Hindlimb muscle (tissue), 1 donor: ENCODE measurements at regions not wholly inside any gene's neighbourhood (a gene's known extent, or its start where the extent isn't known, plus 50 kb on each side); places are given as distances from the start of the nearest gene placed in this dataset.
A peak's percentile ranks its signal among the peaks of the same experiment; 100 is the strongest.
"Not testable (repeated sequence)": the region's sequence is repeated elsewhere in the genome, so short reads cannot be mapped to it uniquely, and the experiment has no call there.

Experiments
- DNase-seq: peaks from one replicate; pipeline ENCODE4 v3.0.0-alpha.2; 2013

DNA sequence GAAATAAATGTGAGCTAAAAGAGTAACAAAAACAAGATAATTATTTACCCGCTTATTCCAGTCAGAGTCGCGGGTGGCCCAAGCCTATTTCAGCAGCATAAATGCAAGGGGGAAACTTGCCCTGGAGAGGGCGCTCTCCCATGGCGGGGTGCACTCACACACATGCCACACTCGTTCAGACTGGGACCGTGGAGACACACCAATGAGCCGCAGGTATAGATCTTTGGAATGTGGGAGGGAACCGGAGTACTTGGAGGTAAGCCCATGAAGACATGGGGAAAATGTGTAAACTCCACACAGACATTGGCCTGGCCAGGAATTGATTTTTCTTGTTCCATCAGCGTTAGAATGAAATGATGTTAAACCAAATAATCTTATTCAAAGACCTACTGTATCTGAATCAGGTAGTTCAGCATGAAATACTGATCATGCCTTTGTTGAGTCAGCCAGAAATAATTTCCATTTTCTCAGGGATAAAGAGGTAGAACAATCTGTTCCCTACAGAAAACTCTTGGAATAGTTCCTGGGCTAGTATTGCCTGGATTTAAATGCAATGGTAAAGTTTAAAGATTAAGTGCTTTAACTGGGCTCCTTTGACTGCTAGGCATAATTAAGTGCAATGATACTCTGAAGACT, 191.5 kb downstream of the MCHR2 start:
- no peak for DNase-seq

DNA sequence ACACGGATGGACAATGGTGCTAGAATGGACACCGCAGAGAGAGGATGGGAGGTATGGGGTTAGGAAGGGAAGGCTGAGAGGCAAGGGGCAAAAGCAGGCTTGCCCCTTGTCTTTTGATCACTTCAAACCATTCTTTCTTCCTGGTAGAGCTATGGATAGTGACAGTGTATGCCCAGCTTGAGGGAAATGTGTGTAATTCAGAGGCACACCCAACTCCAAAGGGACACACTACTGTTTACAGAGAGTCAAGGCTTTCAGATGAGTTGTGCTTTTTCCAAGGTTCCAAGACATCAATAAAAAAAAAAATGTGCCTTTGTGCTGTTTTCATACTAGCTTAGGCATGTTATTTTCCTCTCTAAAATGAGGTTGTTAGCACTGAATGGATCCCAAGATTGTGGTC, 185.0 kb downstream of the MCHR2 start:
- no peak for DNase-seq

GRCh38 chr6:99810295-99810694, 183.7 kb downstream of the MCHR2 start:
- DNase-seq: no peak

GRCh38 chr6:99810942-99811620, 182.9 kb downstream of the MCHR2 start:
- DNase-seq: no peak

- DNase-seq: no peak
Observed at GRCh38 chr6:99811636-99812035, 182.4 kb downstream of the MCHR2 start.

DNA sequence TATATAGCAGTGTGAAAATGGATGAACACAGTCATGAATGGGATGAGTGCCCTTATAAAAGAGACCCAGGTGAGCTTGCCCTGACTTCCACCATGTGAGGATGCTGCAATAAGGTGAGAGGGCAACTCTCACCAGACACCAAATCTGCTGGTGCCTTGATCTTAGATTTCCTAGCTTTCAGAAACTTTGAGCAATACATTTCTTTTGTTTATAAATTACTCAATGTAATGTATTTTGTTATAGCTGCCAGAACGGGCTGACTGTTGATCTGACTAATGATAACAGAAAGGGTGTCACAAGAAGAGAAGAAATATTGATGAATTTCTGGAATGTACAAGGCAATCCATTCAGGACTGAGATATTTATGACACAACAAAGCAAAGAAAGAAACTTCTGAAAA, 180.5 kb downstream of the MCHR2 start:
- DNase-seq: no peak

DNA sequence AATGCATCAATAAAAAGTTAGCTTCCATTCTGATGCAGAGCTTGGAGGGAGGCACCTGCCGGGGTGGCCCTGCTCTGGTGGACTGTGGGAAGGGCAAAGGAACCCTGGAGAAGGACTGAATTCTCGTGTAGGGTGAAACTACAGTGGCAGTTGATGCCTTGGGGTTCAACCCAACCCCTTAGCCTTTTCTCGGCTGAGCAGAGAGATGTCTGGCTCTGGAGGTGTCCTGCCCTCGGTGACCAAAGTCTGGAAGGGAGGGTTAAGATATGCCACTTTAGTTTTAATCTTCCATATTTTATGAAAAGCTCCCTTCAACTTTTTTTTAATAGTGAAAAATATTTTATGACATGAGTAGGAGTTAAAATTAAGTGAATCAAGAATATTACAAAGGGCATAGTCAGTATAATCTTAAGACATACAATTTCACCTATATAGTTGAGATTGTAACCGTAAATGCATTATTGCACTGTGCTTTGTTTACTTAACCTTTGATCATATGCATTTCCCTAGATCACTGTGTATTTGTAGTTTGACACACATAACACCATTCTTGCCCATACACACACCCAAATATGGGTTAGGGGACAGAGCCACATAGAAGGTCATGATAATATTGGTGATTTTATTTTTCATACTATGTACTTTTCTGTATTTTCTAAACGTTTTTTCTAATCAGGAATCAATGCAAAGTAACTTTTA, 179.6 kb downstream of the MCHR2 start:
- no peak for DNase-seq

DNA sequence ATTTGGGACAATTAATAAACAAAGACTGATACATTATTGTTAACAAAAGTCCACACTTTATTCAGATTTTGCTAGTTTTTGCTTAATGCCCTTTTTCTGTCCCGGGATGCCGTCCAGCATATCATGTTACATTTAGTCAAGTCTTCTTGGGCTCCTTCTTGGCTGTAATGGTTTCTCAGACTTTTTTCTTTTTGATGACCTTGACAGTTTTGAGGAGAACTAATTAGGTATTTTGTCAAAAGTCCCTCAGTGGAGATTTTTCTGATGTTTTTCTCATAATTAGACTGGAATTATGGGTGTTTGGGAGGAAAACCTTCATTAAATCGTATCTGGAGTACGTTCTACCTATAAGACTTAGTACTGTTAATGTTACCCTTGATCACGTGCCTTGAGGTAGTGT, 177.2 kb downstream of the MCHR2 start:
- DNase-seq: no peak

DNA sequence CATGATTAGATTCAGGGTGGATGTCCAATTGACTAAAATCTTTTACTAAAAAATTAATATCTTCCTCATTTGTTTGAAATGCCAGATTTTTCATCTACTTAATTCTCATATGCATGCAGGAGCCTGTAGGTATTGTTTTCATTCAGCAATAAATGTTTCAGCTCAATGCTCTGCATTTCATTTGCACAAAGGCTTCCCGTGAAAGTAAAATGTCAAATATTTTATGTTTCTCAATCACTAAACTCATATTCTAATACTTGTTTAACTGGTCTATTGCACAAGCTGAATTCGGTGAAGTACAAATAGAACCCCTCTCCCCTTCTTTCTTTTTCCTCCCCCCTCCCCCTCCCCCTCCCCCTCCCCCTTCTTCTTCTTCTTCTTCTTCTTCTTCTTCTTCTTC, 175.9 kb downstream of the MCHR2 start:
- no peak for DNase-seq

- DNase-seq: no peak
Observed at GRCh38 chr6:99819853-99820252, 174.2 kb downstream of the MCHR2 start.

- DNase-seq: no peak
Observed at GRCh38 chr6:99821164-99821563, 172.9 kb downstream of the MCHR2 start.

GRCh38 chr6:99822741-99823512, 171.1 kb downstream of the MCHR2 start:
- DNase-seq: peak; percentile 8

DNA sequence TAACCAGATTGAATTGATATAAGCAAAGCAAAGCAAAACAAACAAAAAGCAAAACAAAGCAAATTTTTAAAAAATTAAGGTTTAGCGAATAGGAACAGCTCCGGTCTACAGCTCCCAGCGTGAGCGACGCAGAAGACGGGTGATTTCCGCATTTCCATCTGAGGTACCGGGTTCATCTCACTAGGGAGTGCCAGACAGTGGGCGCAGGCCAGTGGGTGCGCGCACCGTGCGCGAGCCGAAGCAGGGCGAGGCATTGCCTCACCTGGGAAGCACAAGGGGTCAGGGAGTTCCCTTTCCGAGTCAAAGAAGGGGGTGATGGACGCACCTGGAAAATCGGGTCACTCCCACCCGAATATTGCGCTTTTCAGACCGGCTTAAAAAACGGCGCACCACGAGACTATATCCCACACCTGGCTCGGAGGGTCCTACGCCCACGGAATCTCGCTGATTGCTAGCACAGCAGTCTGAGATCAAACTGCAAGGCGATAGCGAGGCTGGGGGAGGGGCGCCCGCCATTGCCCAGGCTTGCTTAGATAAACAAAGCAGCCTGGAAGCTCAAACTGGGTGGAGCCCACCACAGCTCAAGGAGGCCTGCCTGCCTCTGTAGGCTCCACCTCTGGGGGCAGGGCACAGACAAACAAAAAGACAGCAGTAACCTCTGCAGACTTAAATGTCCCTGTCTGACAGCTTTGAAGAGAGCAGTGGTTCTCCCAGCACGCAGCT, 170.3 kb downstream of the MCHR2 start:
- DNase-seq: not testable (repeated sequence)

DNA sequence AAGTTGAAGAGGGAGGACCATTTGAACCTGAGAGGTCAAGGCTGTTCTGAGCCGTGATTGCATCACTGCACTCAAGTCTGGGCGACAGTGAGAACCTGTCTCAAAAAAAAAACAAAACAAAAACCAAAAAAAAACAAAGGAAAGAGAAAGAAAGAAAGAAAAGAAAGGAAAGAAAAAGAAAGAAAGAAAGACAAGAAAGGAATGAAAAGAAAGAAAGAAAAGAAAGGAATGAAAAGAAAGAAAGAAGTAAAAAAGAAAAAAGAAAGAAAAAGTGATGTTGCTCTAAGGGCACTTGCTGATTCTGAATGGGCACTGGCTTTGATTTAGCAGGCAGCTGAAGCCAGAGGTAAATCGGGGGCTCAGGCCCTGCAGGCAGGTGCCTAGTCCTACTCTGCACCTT, 161.0 kb downstream of the MCHR2 start:
- no peak for DNase-seq

GRCh38 chr6:99836471-99836870, 157.6 kb downstream of the MCHR2 start:
- DNase-seq: no peak

- DNase-seq: no peak
Observed at GRCh38 chr6:99838607-99839006, 155.4 kb downstream of the MCHR2 start.

DNA sequence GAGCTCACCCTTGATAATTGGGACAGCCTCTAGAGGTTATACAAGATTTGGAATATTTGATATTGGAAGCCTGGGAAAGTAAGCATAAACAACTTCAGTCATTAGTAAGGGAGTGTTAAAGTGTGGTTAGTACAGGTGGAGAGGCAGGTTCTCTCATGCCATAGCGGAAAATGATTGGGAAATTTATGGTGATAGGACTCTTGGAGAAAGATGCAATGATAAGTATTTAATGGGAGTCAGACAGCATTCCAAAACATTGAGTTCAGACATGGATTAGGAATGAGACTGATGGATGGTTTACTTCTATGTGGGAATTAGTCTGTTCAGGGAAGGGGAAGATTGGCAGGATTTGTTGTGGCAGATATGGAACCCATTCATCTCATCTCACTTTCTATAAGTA, 152.7 kb downstream of the MCHR2 start:
- no peak for DNase-seq

DNA sequence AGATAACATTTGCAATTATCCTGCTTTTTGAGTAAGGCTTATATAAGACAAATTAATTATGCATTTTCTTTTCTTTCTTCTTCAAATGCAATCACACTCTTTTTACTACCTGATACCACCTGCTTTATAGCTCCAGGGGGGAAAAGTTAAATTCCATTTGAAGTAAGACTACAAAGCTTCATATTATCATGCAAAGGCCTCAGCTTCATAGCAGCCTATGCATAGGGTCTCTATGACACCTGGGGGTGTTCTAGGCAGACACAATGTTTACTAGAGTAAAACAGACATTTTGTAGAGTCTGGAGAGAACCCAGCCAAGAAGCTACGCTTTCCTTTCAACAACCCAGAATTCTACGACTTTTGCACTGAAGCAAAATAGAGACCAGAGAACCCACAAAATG, 148.0 kb downstream of the MCHR2 start:
- DNase-seq: no peak

DNA sequence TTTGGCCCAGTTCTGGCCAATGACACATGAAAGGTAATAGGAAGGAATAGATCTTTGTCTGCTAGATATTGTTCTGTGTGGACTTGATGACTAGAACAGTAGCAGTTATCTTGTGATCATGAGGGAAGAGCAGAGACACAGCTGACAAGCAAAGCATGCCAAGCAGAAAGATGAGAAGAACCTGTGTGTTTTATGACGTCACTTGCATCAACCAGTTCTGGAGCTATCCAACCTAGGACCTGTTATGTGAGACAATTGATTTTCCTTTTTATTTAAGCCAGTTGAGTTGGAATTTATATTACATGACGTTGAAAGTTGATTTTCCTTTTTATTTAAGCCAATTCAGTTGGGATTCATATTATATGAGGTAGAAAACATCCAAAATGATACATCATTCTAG, 143.2 kb downstream of the MCHR2 start:
- DNase-seq: no peak

- no peak for DNase-seq
Observed at GRCh38 chr6:99852031-99852430, 142.0 kb downstream of the MCHR2 start.

DNA sequence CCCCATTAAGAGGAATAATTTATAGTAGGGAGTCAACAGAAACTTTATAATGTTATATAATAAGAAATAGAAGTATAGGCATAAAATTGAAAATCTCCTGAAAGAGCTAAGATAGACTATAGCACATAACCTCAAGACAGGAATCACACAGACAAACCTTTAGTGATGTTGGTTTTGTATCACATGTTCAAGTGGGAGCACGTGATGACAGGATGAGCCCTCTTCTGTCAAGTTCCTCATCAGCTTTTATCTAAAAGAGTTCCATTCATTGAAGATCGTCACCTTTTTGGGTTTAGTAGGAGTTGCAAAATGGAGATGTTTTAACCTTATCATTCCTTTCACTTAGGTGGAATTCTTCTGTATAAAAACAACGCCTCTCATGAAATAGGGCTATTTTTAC, 127.0 kb downstream of the MCHR2 start:
- DNase-seq: no peak

DNA sequence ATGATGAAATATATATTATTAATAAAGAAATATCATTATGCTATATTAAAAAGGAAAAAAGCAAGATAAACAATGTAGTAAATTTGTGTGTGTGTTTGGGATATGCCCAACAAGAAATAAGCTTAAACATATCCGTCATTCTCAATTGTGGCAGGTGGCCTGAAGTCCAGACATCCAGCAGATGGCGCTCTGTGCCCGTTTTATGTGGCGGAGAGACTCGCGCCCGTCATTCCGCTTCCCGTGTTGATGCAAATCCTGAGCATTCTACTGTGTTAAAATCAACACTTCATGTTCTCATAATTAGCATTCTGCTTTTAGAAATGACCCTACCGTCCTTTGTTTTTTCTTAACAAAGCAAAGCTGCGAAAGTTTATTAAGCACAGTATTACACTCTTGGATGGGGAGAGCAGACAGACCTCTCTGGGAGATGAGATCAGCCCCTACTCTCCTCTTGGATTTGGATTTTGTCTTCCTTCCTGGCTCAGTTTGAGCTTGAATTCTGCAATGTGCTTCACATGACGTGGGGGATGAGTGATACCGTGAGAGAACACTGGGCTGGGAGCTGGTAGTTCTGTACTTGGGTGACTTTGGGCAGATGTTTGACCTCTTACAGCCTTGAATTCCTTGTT, 125.8 kb downstream of the MCHR2 start:
- DNase-seq: peak; percentile 66
